Activated CD4-positive, alpha-beta memory T cell treated with anti-CD3 and anti-CD28 coated beads for 36 hours (primary cell): ENCODE measurements at regions not wholly inside any gene's neighbourhood (a gene's known extent, or its start where the extent isn't known, plus 50 kb on each side); places are given as distances from the start of the nearest gene placed in this dataset.

ENCODE experiments used
- CTCF ChIA-PET: fragments of 350-600 bp; sonication (Branson Sonifier 250); formaldehyde crosslinking; loops from one replicate; lab custom pipeline; 2021; ENCODE audit warnings: antibody characterized with exemption, inconsistent platforms; lab: Charles Lee
- POLR2A ChIA-PET: fragments of 350-600 bp; sonication (Branson Sonifier 250); formaldehyde crosslinking; loops from one replicate; lab custom pipeline; 2021; ENCODE audit warnings: antibody characterized with exemption; lab: Charles Lee
- DNase-seq: peaks from one replicate; pipeline ENCODE4 v3.0.0-alpha.2; 2020
- H3K27ac Mint-ChIP-seq: one replicate; pipeline ENCODE4 v1.8.0; 2021; ENCODE audit warnings: mixed read lengths
- H3K27me3 Mint-ChIP-seq: one replicate; pipeline ENCODE4 v1.8.0; 2021; ENCODE audit warnings: mixed read lengths
- H3K36me3 Mint-ChIP-seq: one replicate; pipeline ENCODE4 v1.8.0; 2021; ENCODE audit warnings: mixed read lengths
- H3K4me1 Mint-ChIP-seq: one replicate; pipeline ENCODE4 v1.8.0; 2021; ENCODE audit warnings: low read depth, mixed read lengths
- H3K4me3 Mint-ChIP-seq: one replicate; pipeline ENCODE4 v1.8.0; 2021; ENCODE audit warnings: mild to moderate bottlenecking, mixed read lengths
- H3K9me3 Mint-ChIP-seq: one replicate; pipeline ENCODE4 v1.8.0; 2021; ENCODE audit warnings: mixed read lengths
- intact Hi-C: fragments of 100-400 bp; cut with micrococcal nuclease; formaldehyde crosslinking; loops from one replicate; pipeline ENCODE4 v1.15.1; 2023

DNA sequence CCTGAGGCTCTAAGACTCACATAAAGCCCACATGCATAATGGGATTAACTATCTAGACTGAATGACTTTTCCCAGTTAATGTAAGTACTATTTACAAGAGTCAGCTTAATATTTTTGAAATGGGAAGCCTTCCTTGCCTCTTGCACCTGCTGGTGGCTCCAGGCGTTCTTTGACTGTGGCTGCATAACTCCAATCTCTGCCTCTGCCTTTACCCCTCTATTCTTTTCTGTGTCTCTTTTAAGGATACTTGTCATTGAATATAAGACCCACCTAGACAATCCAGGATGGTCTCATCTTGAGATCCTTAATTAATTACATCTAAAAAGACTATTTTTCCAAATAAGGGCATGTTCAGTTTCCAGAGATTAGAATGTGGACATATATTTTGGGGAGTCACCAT lies 66.9 kb upstream of the PCED1B start:
- DNase-seq = no peak
- Mint-ChIP-seq H3K4me1 (no peaks in the 10 kb centered on the region), H3K9me3 (no peaks in the 10 kb centered on the region), H3K36me3 (no peaks in the 10 kb centered on the region), H3K27me3 (peaks cover 12% of the 10 kb centered on the region), H3K4me3 (no peak overlapping the region), H3K27ac (no peak overlapping the region)
- ChIA-PET POLR2A (no interaction called here), CTCF (interaction anchor here (2.3 kb wide), 1 partner anchor 9 kb away, joined by 10 read pairs; no protein-coding TSS in a partner anchor)
- intact Hi-C loops = no loop called here

DNA sequence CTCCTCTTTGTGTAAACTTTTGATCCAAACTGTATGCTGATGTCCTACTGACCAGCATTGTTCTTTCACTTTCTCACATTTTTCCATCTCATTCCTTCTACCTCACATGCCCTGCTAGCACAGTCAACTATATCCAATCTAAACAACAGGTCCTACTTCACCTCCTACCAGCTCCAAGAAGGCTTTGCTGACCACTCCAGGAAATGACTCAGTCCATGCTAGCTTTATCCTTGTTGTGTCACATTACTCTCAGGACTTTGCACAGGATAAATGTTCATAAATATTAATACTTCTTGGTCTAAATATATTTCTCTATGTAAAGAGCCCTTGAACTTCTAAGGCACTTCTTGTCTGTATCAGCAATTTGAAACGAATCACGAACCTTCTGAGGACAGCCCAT lies 64.9 kb upstream of the PCED1B start:
- no peak overlapping the region for H3K27ac Mint-ChIP-seq
- no peaks in the 10 kb centered on the region for H3K4me1 Mint-ChIP-seq
- POLR2A ChIA-PET = no interaction called here
- intact Hi-C loops = no loop called here
- H3K36me3 Mint-ChIP-seq = no peaks in the 10 kb centered on the region
- CTCF ChIA-PET = interaction anchor here (0.6 kb wide), 1 partner anchor 11 kb away, joined by 5 read pairs; no protein-coding TSS in a partner anchor
- H3K4me3 Mint-ChIP-seq = no peak overlapping the region
- H3K9me3 Mint-ChIP-seq = no peaks in the 10 kb centered on the region
- DNase-seq = no peak
- peaks cover 17% of the 10 kb centered on the region for H3K27me3 Mint-ChIP-seq

DNA sequence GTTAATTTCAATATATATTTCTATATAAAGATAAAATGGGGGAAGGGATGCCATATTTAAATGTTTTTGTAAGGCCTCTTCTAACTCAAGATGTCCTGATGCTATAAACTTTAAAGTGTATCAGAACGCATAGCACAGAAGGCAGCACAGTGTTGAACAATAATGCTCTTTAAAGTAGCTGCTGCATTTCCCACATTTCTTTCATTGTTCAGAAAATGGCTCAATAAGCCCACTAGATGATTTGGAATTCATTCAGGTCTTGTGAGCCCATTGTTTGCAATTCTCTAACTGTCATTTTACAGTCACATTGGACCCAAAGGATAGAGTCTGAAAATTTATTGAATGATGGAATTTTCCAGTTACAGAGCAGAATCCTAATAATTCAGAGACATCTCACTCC lies 64.0 kb upstream of the PCED1B start:
- intact Hi-C loops = no loop called here
- no peak for DNase-seq
- peaks cover 19% of the 10 kb centered on the region for H3K27me3 Mint-ChIP-seq
- POLR2A ChIA-PET = no interaction called here
- no peak overlapping the region for H3K4me3 Mint-ChIP-seq
- H3K9me3 Mint-ChIP-seq = no peaks in the 10 kb centered on the region
- CTCF ChIA-PET = interaction anchor here (0.6 kb wide), 1 partner anchor 12 kb away, joined by 5 read pairs; no protein-coding TSS in a partner anchor
- no peaks in the 10 kb centered on the region for H3K4me1 Mint-ChIP-seq
- H3K36me3 Mint-ChIP-seq = no peaks in the 10 kb centered on the region
- H3K27ac Mint-ChIP-seq = no peak overlapping the region

DNA sequence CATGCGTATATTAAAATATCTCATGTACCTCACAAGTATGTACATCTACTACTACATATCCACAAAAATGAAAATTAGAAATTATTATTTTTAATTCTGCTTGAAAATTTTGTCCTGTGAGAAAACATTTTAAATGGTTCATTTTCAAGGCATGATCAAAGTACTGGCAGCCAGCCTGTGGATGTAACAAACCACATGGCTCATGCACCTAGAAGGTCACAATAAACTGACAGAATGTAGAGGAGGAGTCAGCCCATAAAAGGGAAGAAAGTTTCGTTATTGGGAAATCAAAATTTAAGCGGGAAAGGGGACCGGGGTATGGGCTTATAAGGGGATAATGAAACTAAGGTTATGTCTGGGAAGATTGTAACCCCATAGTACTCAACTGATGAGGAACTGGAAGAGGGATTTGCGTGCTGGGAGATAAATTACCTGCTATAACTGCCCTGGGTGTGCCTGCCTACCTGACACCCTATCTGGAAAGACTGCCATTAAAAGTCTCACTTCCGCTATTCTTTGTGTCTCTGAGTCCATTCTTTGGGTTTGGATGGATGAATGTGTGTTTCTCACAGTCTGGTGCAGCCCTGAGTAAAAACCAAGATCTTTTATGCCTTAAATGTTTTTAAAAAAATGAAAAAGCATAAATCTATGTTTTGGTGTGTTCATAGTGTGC lies 62.2 kb upstream of the PCED1B start:
- intact Hi-C loops = no loop called here
- peak overlapping the region; percentile 1 for H3K27ac Mint-ChIP-seq
- no peak overlapping the region for H3K4me3 Mint-ChIP-seq
- H3K4me1 Mint-ChIP-seq = no peaks in the 10 kb centered on the region
- ChIA-PET POLR2A (no interaction called here), CTCF (interaction anchor here (1.3 kb wide), 1 partner anchor 892 kb away, joined by 4 read pairs; no protein-coding TSS in a partner anchor)
- H3K27me3 Mint-ChIP-seq = peaks cover 17% of the 10 kb centered on the region
- no peak for DNase-seq
- H3K36me3 Mint-ChIP-seq = no peaks in the 10 kb centered on the region
- H3K9me3 Mint-ChIP-seq = no peaks in the 10 kb centered on the region

DNA sequence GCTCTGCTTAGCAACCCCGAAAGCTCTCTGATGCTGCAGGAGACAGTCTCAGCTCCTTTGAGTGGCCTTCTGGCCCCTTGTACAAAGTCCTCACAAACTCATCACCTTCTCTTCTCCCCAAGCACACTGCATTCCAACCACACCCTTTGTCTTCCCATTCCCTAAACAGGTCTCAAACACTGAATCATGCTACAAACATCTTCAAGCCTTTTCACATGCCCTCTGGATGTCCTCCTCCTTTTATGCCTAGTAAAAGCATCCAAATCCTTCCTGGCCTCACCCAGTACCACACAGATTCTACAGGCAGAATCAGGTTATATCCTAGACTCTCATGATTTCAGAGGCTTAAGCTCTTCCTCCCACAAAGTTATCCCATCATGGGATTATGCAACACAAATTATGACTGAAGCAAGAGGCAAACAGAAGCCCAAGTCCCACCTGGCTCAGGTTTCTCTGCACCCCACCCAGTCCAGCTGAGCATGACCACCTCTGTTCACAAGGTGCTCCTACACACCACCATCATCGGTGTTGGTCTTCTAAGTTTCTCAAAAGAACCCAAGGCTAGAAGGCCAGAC lies 61.4 kb upstream of the PCED1B start:
- H3K4me1 Mint-ChIP-seq = peaks cover 2% of the 10 kb centered on the region
- no peaks in the 10 kb centered on the region for H3K9me3 Mint-ChIP-seq
- DNase-seq = no peak
- no peak overlapping the region for H3K4me3 Mint-ChIP-seq
- intact Hi-C loops = no loop called here
- H3K36me3 Mint-ChIP-seq = no peaks in the 10 kb centered on the region
- H3K27ac Mint-ChIP-seq = no peak overlapping the region
- peaks cover 16% of the 10 kb centered on the region for H3K27me3 Mint-ChIP-seq
- POLR2A ChIA-PET = no interaction called here
- CTCF ChIA-PET = interaction anchor here (1.3 kb wide), 1 partner anchor 893 kb away, joined by 4 read pairs; no protein-coding TSS in a partner anchor

DNA sequence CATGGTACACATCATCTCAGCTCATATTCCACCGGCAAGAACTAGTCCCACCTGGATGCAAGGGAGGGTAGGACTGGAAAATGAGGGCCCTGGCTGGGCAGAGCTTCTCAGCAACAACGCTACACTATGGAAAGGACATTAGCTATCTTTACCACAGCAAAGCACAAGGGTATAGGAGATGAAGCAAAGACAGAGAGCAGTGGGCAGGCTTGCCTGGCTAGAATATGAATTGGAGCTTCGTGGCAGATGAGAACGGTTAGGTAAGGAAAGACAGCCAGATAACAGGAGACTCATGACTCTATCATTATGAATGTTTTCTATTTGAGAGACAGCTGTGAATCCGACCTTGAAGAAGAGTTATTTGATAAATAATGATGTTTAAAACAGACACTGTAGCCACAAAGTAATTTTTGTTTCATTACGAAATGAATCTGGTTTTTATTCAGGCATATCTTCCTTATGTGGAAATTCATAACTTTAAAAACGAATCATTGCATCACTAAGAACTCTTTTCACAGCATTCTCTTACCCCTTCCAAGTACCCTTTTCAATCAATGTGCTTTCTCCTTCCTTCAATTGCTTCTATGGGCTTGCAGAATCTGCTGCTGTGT lies 59.1 kb upstream of the PCED1B start:
- Mint-ChIP-seq H3K36me3 (no peaks in the 10 kb centered on the region), H3K27me3 (peaks cover 15% of the 10 kb centered on the region), H3K4me3 (no peak overlapping the region), H3K9me3 (no peaks in the 10 kb centered on the region), H3K4me1 (peaks cover 7% of the 10 kb centered on the region), H3K27ac (no peak overlapping the region)
- intact Hi-C loops = loop anchor here (10.0 kb wide), 2 partner anchors 896 to 946 kb away; no protein-coding TSS in a partner anchor
- no peak for DNase-seq
- ChIA-PET POLR2A (no interaction called here), CTCF (interaction anchor here (0.8 to 3.4 kb wide), 15 partner anchors 13 to 948 kb away, joined by 3 to 34 read pairs (median 4); no protein-coding TSS in a partner anchor)

DNA sequence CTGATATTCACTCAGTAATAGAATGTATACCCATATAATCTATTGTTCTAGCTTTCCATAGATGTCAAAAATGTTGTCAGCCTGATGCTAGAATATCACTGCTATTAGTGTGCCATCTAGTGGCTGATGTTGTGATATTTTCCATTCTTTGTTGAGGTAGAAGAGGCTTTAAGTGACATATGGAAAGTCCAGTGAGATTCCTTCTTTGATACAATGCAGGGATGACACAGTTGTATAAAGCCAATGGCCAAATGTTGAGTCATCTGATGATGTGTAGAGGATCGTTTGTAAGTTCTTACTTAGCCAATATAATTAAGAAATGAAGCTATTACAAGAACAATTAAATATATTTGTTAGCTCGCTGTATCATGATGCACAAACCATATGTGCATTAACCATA lies 58.1 kb upstream of the PCED1B start:
- intact Hi-C loops = loop anchor here (10.0 kb wide), 2 partner anchors 896 to 946 kb away; no protein-coding TSS in a partner anchor
- Mint-ChIP-seq H3K4me1 (peaks cover 7% of the 10 kb centered on the region), H3K4me3 (no peak overlapping the region), H3K9me3 (no peaks in the 10 kb centered on the region), H3K27ac (no peak overlapping the region), H3K36me3 (no peaks in the 10 kb centered on the region), H3K27me3 (peaks cover 23% of the 10 kb centered on the region)
- POLR2A ChIA-PET = no interaction called here
- DNase-seq = no peak
- CTCF ChIA-PET = interaction anchor here (0.6 to 3.4 kb wide), 29 partner anchors 10 to 951 kb away, joined by 3 to 34 read pairs (median 4); no protein-coding TSS in a partner anchor

DNA sequence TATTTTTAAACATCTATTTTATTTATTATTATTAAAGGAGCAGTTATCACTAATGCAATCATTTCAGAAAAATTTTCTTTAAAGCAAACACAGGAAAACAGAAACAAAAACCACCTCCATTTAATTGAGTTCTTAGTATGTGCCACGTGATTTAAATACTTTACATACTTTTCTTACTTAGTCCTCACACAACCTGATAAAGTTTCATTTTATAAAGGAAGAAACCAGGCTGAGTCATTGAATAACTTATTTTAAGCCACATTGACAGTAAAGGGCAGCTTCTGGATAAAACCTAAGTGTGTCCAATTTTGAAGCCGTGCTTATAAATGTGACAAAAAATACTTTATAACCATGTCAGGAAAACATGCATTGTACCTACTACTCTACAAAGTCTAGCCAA lies 57.1 kb upstream of the PCED1B start:
- Mint-ChIP-seq H3K9me3 (no peaks in the 10 kb centered on the region), H3K4me3 (no peak overlapping the region), H3K27ac (no peak overlapping the region), H3K27me3 (peaks cover 22% of the 10 kb centered on the region), H3K4me1 (peaks cover 7% of the 10 kb centered on the region), H3K36me3 (no peaks in the 10 kb centered on the region)
- DNase-seq = no peak
- POLR2A ChIA-PET = no interaction called here
- CTCF ChIA-PET = interaction anchor here (0.8 to 3.4 kb wide), 8 partner anchors 11 to 952 kb away, joined by 3 to 34 read pairs (median 5); no protein-coding TSS in a partner anchor
- intact Hi-C loops = loop anchor here (10.0 kb wide), 2 partner anchors 897 to 947 kb away; no protein-coding TSS in a partner anchor

DNA sequence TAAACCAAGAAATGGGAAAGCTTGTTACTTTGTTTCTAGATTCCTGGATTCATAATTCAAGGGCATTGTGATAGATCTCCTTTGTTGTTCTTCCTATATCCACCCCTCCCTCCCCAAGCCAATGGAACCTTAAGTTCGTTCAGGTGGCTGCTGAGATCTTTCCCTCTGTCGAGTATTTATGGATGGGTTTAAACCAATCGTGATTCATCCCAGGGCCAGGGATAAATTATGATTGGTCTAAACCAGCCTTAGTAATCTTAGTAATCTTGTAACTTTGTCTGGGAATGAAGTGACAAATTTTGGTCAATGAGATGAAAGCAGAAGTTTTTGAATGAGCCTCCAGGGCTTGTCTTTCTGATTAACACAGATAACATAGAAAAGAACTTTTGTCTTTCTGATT lies 56.1 kb upstream of the PCED1B start:
- peaks cover 7% of the 10 kb centered on the region for H3K4me1 Mint-ChIP-seq
- peaks cover 16% of the 10 kb centered on the region for H3K27me3 Mint-ChIP-seq
- intact Hi-C loops = loop anchor here (10.0 kb wide), 2 partner anchors 899 to 949 kb away; no protein-coding TSS in a partner anchor
- POLR2A ChIA-PET = no interaction called here
- no peaks in the 10 kb centered on the region for H3K36me3 Mint-ChIP-seq
- no peak overlapping the region for H3K27ac Mint-ChIP-seq
- DNase-seq = no peak
- CTCF ChIA-PET = interaction anchor here (0.6 to 2.3 kb wide), 4 partner anchors 9 to 898 kb away, joined by 3 to 13 read pairs (median 6); no protein-coding TSS in a partner anchor
- no peaks in the 10 kb centered on the region for H3K9me3 Mint-ChIP-seq
- no peak overlapping the region for H3K4me3 Mint-ChIP-seq

DNA sequence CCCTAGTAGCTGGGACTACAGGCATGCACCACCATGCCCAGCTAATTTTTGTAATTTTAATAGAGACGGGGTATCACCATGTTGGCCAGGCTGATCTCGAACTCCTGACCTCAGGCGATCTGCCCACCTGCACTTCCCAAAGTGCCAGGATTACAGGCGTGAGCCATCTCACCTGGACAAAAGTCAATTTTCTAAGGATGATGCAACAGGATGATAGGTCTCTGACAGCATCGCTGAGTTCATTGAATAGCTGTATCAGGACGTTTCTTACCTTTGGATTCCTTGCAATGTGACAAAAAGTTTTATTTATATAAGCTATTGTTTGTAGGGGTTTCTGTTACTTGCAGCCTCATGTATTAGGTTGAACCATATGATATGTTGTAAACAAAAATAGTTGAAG lies 55.5 kb upstream of the PCED1B start:
- no peak for DNase-seq
- ChIA-PET CTCF (interaction anchor here (1.1 to 2.3 kb wide), 3 partner anchors 9 to 899 kb away, joined by 3 to 13 read pairs (median 8); no protein-coding TSS in a partner anchor), POLR2A (no interaction called here)
- intact Hi-C loops = loop anchor here (10.0 kb wide), 2 partner anchors 899 to 949 kb away; no protein-coding TSS in a partner anchor
- no peaks in the 10 kb centered on the region for H3K9me3 Mint-ChIP-seq
- no peak overlapping the region for H3K27ac Mint-ChIP-seq
- no peaks in the 10 kb centered on the region for H3K36me3 Mint-ChIP-seq
- H3K27me3 Mint-ChIP-seq = peaks cover 16% of the 10 kb centered on the region
- H3K4me3 Mint-ChIP-seq = no peak overlapping the region
- H3K4me1 Mint-ChIP-seq = peaks cover 7% of the 10 kb centered on the region

DNA sequence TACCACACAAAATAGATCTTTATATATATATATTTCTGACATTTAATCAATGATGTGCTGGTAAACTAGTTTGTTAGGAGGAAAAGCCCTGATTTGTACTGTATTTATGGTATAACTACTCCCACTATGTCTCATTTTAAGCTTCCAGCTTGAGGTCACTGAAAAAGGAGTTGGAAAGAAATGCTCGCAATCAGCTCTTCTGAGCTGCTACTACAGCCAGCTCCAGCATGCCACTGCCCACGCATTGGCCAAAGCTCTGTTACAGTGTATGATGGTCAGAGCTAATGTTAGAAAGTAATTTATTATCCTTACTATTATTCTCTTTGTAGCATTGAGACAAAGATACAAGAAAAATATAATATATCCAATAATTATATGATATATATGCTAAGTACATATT lies 55.0 kb upstream of the PCED1B start:
- H3K27ac Mint-ChIP-seq = no peak overlapping the region
- H3K27me3 Mint-ChIP-seq = peaks cover 14% of the 10 kb centered on the region
- no peak for DNase-seq
- no peaks in the 10 kb centered on the region for H3K9me3 Mint-ChIP-seq
- POLR2A ChIA-PET = no interaction called here
- peaks cover 10% of the 10 kb centered on the region for H3K4me1 Mint-ChIP-seq
- H3K4me3 Mint-ChIP-seq = no peak overlapping the region
- H3K36me3 Mint-ChIP-seq = no peaks in the 10 kb centered on the region
- intact Hi-C loops = loop anchor here (10.0 kb wide), 2 partner anchors 900 to 950 kb away; no protein-coding TSS in a partner anchor
- CTCF ChIA-PET = interaction anchor here (0.6 to 2.3 kb wide), 4 partner anchors 8 to 899 kb away, joined by 3 to 13 read pairs (median 6); no protein-coding TSS in a partner anchor
